Adrenal gland (tissue), 9 donors: ENCODE measurements at regions not wholly inside any gene's neighbourhood (a gene's known extent, or its start where the extent isn't known, plus 50 kb on each side); places are given as distances from the start of the nearest gene placed in this dataset.

Experiments used
- DNase-seq, 7 donors: peaks; one replicate each; pipeline ENCODE4 v3.0.0-alpha.2; 2019 to 2020
- H3K27ac ChIP-seq, 5 donors: fragments of 200-600 bp; sonication (generic) in 4 of 5; 1 replicate in 3 of 5; 2 replicates in 2 of 5; pipeline versions ENCODE4 v1.5.1 to v1.8.0; 2016 to 2020; ENCODE audit warnings: mild to moderate bottlenecking in 1 of 5
- H3K27me3 ChIP-seq: fragments of 200-600 bp; 2 replicates; pipeline ENCODE4 v1.8.0; 2021
- H3K36me3 ChIP-seq, 2 donors: fragments of 200-600 bp; replicated peaks in 1 of 2; 1 replicate in 1 of 2; 2 replicates in 1 of 2; pipeline versions ENCODE4 v1.5.1 to v1.8.0; 2018 to 2022
- H3K4me1 ChIP-seq, 2 donors: fragments of 200-600 bp; replicated peaks in 1 of 2; 1 replicate in 1 of 2; 2 replicates in 1 of 2; pipeline versions ENCODE4 v1.5.1 to v1.8.0; 2018 to 2021
- H3K4me3 ChIP-seq, 4 donors: fragments of 200-600 bp; sonication (generic) in 3 of 4; one replicate each; pipeline ENCODE4 v1.5.1; 2016 to 2018
- H3K9me3 ChIP-seq, 3 donors: fragments of 200-600 bp; sonication (generic) in 1 of 3; replicated peaks in 1 of 3; 1 replicate in 2 of 3; 2 replicates in 1 of 3; pipeline versions ENCODE4 v1.5.1 to v1.8.0; 2016 to 2021
- POLR2A ChIP-seq, 2 donors: fragments of 450-650 bp; IDR thresholded peaks; one replicate each; pipeline ENCODE4 v1.6.1; 2017; ENCODE audit warnings: antibody characterized with exemption in 2 of 2, mild to moderate bottlenecking in 2 of 2, moderate library complexity in 1 of 2
- WGBS, 4 donors: extraction: QIAGEN DNeasy Blood & Tissue Kit in 2 of 4; methylation state at CpG; one replicate each; pipeline versions ENCODE4 v1.1.5 to v1.1.7; 2013 to 2017; 5-methylcytosine and 5-hydroxymethylcytosine counted together
- intact Hi-C, 2 donors: fragments of 100-400 bp; cut with DNase I; formaldehyde crosslinking; loops; one replicate each; pipeline versions ENCODE4 v1.14.1 to v1.15.0; 2022 to 2023
- TF ChIP-seq, protein P1 (sequence below), 6 experiments: fragments of 450-650 bp in 4 of 6; fragments of 200-600 bp in 2 of 6; sonication (generic) in 1 of 6; IDR thresholded peaks; 1 replicate in 5 of 6; 2 replicates in 1 of 6; pipeline versions ENCODE4 v1.5.1 to v1.8.0; 2016 to 2021; ENCODE audit warnings: antibody characterized with exemption in 6 of 6, mild to moderate bottlenecking in 2 of 6, moderate library complexity in 1 of 6
- donor health status: healthy with polysubstance abuse.
- donor health status: Bipolar disorder and iron deficiency.
- donor health status: DM: yes; HTN: yes; CAD: no.
- donor health status: DM: no; HTN: no; CAD: no.
- donor health status: DM: no; HTN: no; CAD: no.

DNA sequence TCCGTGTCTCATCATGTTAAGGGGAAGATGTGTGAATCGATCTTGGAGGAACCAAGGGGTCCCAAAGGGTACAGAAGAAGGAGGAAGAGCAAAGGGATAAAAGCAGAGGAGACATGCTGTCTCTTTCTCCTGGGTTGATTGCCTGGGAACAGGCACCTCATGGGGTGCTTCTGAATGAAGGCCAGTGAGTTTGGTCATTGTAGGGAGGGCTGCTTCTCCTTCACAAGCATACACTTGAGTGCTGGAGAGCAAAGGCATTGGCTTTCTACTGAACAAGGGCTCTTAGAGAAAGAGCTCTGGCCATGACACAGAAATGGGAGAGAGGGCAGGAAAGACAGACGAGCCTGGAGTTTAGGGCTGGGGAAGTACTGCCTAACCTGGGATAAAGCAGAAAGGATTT is 146.7 kb upstream of the NPY start:
- no peak for DNase-seq
- TF ChIP-seq, protein P1, sequence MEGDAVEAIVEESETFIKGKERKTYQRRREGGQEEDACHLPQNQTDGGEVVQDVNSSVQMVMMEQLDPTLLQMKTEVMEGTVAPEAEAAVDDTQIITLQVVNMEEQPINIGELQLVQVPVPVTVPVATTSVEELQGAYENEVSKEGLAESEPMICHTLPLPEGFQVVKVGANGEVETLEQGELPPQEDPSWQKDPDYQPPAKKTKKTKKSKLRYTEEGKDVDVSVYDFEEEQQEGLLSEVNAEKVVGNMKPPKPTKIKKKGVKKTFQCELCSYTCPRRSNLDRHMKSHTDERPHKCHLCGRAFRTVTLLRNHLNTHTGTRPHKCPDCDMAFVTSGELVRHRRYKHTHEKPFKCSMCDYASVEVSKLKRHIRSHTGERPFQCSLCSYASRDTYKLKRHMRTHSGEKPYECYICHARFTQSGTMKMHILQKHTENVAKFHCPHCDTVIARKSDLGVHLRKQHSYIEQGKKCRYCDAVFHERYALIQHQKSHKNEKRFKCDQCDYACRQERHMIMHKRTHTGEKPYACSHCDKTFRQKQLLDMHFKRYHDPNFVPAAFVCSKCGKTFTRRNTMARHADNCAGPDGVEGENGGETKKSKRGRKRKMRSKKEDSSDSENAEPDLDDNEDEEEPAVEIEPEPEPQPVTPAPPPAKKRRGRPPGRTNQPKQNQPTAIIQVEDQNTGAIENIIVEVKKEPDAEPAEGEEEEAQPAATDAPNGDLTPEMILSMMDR (IDR thresholded peaks at IDR 0.05): no peak
- H3K4me1 ChIP-seq: no peaks in the 10 kb centered on the region
- no peak overlapping the region for H3K27ac ChIP-seq
- no peak overlapping the region for H3K4me3 ChIP-seq
- intact Hi-C loops: no loop called here
- no peaks in the 10 kb centered on the region for H3K27me3 ChIP-seq
- 60 to 78% (median 69%) methylated on average over 3 of the region's 3 CpGs for WGBS, 4 donors
- no peaks in the 10 kb centered on the region for H3K36me3 ChIP-seq
- H3K9me3 ChIP-seq: no peaks in the 10 kb centered on the region

DNA sequence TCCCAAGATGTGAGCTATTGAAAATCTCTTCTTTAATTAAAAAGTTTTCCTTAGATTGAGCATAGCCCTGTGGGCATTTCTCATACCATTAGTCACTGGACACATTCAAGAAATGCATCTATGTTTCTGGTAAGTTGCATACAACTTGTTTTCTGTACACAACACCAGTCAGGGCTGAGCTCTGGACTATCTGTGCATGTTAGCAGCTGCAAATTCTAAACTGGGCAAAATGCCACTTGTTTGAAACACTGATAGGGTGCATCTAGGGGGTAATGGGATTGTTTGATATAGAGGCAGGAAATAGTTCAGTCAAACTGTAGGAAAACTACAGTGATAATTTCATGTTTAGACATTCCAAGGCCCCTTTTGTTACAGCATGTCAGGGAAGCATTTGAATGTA is 145.6 kb upstream of the NPY start:
- no peaks in the 10 kb centered on the region for H3K4me1 ChIP-seq
- DNase-seq: no peak
- no peaks in the 10 kb centered on the region for H3K36me3 ChIP-seq
- H3K9me3 ChIP-seq: no peaks in the 10 kb centered on the region
- H3K4me3 ChIP-seq: no peak overlapping the region
- TF ChIP-seq POLR2A (IDR thresholded peaks at IDR 0.05): no peak
- TF ChIP-seq, protein P1 (IDR thresholded peaks at IDR 0.05): no peak
- no peaks in the 10 kb centered on the region for H3K27me3 ChIP-seq
- no peak overlapping the region for H3K27ac ChIP-seq
- intact Hi-C loops: no loop called here

DNA sequence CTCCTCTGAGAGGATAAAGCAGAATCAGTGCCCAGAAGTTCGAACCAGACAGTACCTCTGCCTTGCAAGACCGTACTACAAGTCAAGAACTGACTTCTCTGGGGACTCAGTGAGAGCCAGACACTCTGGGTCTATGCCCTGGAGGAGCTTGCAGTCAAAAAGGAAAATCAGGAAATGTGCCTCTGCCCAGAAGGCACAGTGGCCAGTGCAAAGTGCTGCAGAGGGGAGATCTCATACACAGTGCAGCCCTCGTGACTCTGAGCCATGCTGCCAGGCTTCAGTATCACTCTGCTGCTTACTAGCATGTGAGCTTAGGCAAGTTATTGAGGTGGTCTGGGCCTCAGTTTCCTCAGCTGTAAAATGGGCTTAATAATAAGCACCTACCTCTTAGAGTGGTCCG is 144.0 kb upstream of the NPY start:
- Histone ChIP-seq H3K27ac (no peak overlapping the region), H3K27me3 (no peaks in the 10 kb centered on the region), H3K4me1 (no peaks in the 10 kb centered on the region), H3K4me3 (no peak overlapping the region), H3K36me3 (no peaks in the 10 kb centered on the region), H3K9me3 (no peaks in the 10 kb centered on the region)
- WGBS, 4 donors: 43 to 73% (median 54%) methylated on average over 4 of the region's 4 CpGs
- DNase-seq: no peak
- TF ChIP-seq POLR2A (IDR thresholded peaks at IDR 0.05): no peak
- TF ChIP-seq, protein P1 (IDR thresholded peaks at IDR 0.05): no peak
- intact Hi-C loops: no loop called here

DNA sequence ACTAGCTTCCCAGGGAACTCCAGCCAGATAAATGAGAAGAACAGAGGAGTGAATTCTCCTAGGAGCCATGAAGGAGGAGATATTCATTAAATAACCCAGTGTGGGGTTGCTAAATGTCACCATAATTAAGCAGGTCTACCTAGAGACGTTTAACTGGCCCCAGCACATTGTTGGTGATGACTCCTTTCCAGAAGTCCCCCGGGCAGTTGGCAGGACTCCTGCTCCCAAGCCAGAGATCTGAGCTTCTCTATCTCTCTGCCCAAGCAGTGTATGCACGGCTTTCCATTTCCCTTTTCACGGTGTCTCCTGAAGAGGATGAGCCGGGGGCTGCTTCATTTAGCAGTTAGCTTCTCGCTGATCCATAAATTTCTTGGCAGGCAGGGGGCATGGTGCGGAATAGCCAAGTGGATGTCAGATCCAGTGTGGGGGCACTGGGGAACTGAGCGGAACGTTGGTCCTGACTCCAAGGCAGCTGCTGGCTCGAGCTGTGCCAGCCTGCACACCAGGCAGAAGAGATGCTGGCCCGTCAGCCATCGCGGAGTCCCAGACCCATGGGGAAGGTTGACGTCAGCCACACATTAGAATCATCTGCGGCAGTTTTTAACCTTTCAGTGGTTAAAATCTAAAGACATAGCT is 142.0 kb upstream of the NPY start:
- intact Hi-C loops: no loop called here
- no peaks in the 10 kb centered on the region for H3K4me1 ChIP-seq
- H3K27me3 ChIP-seq: no peaks in the 10 kb centered on the region
- no peak overlapping the region for H3K27ac ChIP-seq
- TF ChIP-seq, protein P1 (IDR thresholded peaks at IDR 0.05): no peak
- TF ChIP-seq POLR2A (IDR thresholded peaks at IDR 0.05): no peak
- no peak overlapping the region for H3K4me3 ChIP-seq
- no peak for DNase-seq
- WGBS, 4 donors: 46 to 75% (median 63%) methylated on average over 8 to 15 of the region's 15 CpGs
- no peaks in the 10 kb centered on the region for H3K36me3 ChIP-seq
- no peaks in the 10 kb centered on the region for H3K9me3 ChIP-seq
